Ovary (tissue), 7 donors: ENCODE measurements at regions not wholly inside any gene's neighbourhood (a gene's known extent, or its start where the extent isn't known, plus 50 kb on each side); places are given as distances from the start of the nearest gene placed in this dataset.

Experiments used
- DNase-seq, 5 donors: peaks; one replicate each; pipeline ENCODE4 v3.0.0-alpha.2; 2019 to 2020
- H3K27ac ChIP-seq, 2 donors: fragments of 200-600 bp; one replicate each; pipeline versions ENCODE4 v1.5.1 to v1.8.0; 2019 to 2022
- H3K27me3 ChIP-seq: fragments of 200-600 bp; one replicate; pipeline ENCODE4 v1.8.0; 2022
- H3K36me3 ChIP-seq: fragments of 200-600 bp; sonication (generic); one replicate; pipeline ENCODE4 v1.5.1; 2019
- H3K4me1 ChIP-seq: one replicate; pipeline ENCODE4 v1.8.1; 2013; ENCODE audit warnings: mild to moderate bottlenecking, moderate library complexity; ENCODE audit not compliant: insufficient read depth
- H3K4me3 ChIP-seq: fragments of 200-600 bp; sonication (generic); one replicate; pipeline ENCODE4 v1.5.1; 2017
- H3K9me3 ChIP-seq, 2 donors: fragments of 200-600 bp in 1 of 2; sonication (generic) in 1 of 2; one replicate each; pipeline versions ENCODE4 v1.5.1 to v1.8.1; 2013 to 2019; ENCODE audit warnings: mild to moderate bottlenecking in 1 of 2, moderate library complexity in 1 of 2
- CTCF ChIP-seq, 3 donors: fragments of 450-650 bp in 2 of 3; fragments of 200-600 bp in 1 of 3; IDR thresholded peaks; one replicate each; pipeline versions ENCODE4 v1.5.1 to v1.8.0; 2016 to 2022; ENCODE audit warnings: antibody characterized with exemption in 3 of 3, mild to moderate bottlenecking in 1 of 3
- EP300 ChIP-seq: sonication (generic); formaldehyde crosslinking; IDR thresholded peaks from one replicate; pipeline ENCODE4 v1.6.1; 2017; ENCODE audit warnings: antibody characterized with exemption
- POLR2A ChIP-seq: fragments of 450-650 bp; IDR thresholded peaks from one replicate; pipeline ENCODE4 v1.6.1; 2017; ENCODE audit warnings: antibody characterized with exemption, mild to moderate bottlenecking, moderate library complexity
- WGBS, 3 donors: extraction: QIAGEN DNeasy Blood & Tissue Kit in 1 of 3; methylation state at CpG; one replicate each; pipeline versions ENCODE4 v1.1.5 to v1.1.7; 2013 to 2017; 5-methylcytosine and 5-hydroxymethylcytosine counted together
- intact Hi-C, 4 donors: fragments of 100-400 bp; cut with DNase I; formaldehyde crosslinking; loops; one replicate each; pipeline versions ENCODE4 v1.11.0 to v1.15.1; 2022 to 2023
- donor health status: DM: no; HTN: no; CAD: no; lungs with moderate emphysema.
- donor health status: DM: no; HTN: no; CAD: no.
- donor health status: Bipolar disorder and iron deficiency.
- donor health status: DM: no; HTN: no; CAD: no.
- donor health status: DM: yes; HTN: yes; CAD: no.

GRCh38 chr5:40266952-40267351 is 412.8 kb upstream of the PTGER4 start:
- Histone ChIP-seq H3K27ac (no peak overlapping the region), H3K4me1 (no peaks in the 10 kb centered on the region), H3K4me3 (no peak overlapping the region), H3K9me3 (no peaks in the 10 kb centered on the region), H3K36me3 (no peaks in the 10 kb centered on the region), H3K27me3 (no peaks in the 10 kb centered on the region)
- WGBS, 3 donors = 93 to 100% (median 98%) methylated on average over 2 of the region's 2 CpGs
- intact Hi-C loops = no loop called here
- no peak for TF ChIP-seq POLR2A
- TF ChIP-seq EP300 = no peak
- no peak for TF ChIP-seq CTCF (IDR thresholded peaks at IDR 0.05)
- no peak for DNase-seq

GRCh38 chr5:40261984-40262383 is 417.7 kb upstream of the PTGER4 start:
- Histone ChIP-seq H3K4me3 (no peak overlapping the region), H3K4me1 (no peaks in the 10 kb centered on the region), H3K36me3 (no peaks in the 10 kb centered on the region), H3K27ac (no peak overlapping the region), H3K27me3 (no peaks in the 10 kb centered on the region), H3K9me3 (no peaks in the 10 kb centered on the region)
- DNase-seq = no peak
- WGBS, 3 donors = 94 to 95% (median 95%) methylated on average over 1 of the region's 1 CpG
- intact Hi-C loops = no loop called here
- TF ChIP-seq CTCF (IDR thresholded peaks at IDR 0.05) = no peak
- TF ChIP-seq EP300 = no peak
- TF ChIP-seq POLR2A = no peak

- no peak for DNase-seq
- intact Hi-C loops = no loop called here
- 5 to 9% (median 7%) methylated on average over 4 of the region's 4 CpGs for WGBS, 3 donors
These were observed 419.4 kb upstream of the PTGER4 start for GRCh38 chr5:40260361-40260760.

GRCh38 chr5:40258222-40258621 is 421.5 kb upstream of the PTGER4 start:
- Histone ChIP-seq H3K4me3 (no peak overlapping the region), H3K27me3 (no peaks in the 10 kb centered on the region), H3K36me3 (no peaks in the 10 kb centered on the region), H3K4me1 (no peaks in the 10 kb centered on the region), H3K9me3 (no peaks in the 10 kb centered on the region), H3K27ac (no peak overlapping the region)
- no peak for DNase-seq
- no peak for TF ChIP-seq POLR2A
- no peak for TF ChIP-seq CTCF (IDR thresholded peaks at IDR 0.05)
- TF ChIP-seq EP300 = no peak
- intact Hi-C loops = no loop called here
- 92 to 95% (median 94%) methylated on average over 1 of the region's 1 CpG for WGBS, 3 donors

More at GRCh38 chr5:40260361-40260760, 419.4 kb upstream of the PTGER4 start:
- no peak overlapping the region for H3K27ac ChIP-seq
- no peak overlapping the region for H3K4me3 ChIP-seq
- H3K36me3 ChIP-seq = no peaks in the 10 kb centered on the region
- H3K27me3 ChIP-seq = no peaks in the 10 kb centered on the region
- H3K9me3 ChIP-seq = no peaks in the 10 kb centered on the region
- TF ChIP-seq CTCF (IDR thresholded peaks at IDR 0.05) = no peak
- no peak for TF ChIP-seq EP300
- TF ChIP-seq POLR2A = no peak
- H3K4me1 ChIP-seq = no peaks in the 10 kb centered on the region

- Histone ChIP-seq H3K27ac (no peak overlapping the region), H3K4me1 (no peaks in the 10 kb centered on the region), H3K4me3 (no peak overlapping the region), H3K27me3 (no peaks in the 10 kb centered on the region), H3K36me3 (no peaks in the 10 kb centered on the region), H3K9me3 (no peaks in the 10 kb centered on the region)
- intact Hi-C loops = no loop called here
- no peak for TF ChIP-seq CTCF (IDR thresholded peaks at IDR 0.05)
- no peak for TF ChIP-seq POLR2A
- TF ChIP-seq EP300 = no peak
- DNase-seq = no peak
These were observed 439.0 kb upstream of the PTGER4 start for GRCh38 chr5:40240671-40241070.
